Nephron progenitor cell (in vitro differentiated cells): ENCODE measurements at regions not wholly inside any gene's neighbourhood (a gene's known extent, or its start where the extent isn't known, plus 50 kb on each side); places are given as distances from the start of the nearest gene placed in this dataset.
A peak's percentile ranks its signal among the peaks of the same experiment; 100 is the strongest.
"Not testable (repeated sequence)": the region's sequence is repeated elsewhere in the genome, so short reads cannot be mapped to it uniquely, and the experiment has no call there.

Experiments
- DNase-seq: peaks from one replicate; pipeline ENCODE4 v3.0.0; 2021
- H3K27ac Mint-ChIP-seq: 2 replicates; pipeline ENCODE4 v1.8.0; 2021; ENCODE audit warnings: mild to moderate bottlenecking, moderate library complexity, mixed read lengths
- H3K27me3 Mint-ChIP-seq: 2 replicates; pipeline ENCODE4 v1.8.0; 2021; ENCODE audit warnings: mild to moderate bottlenecking, low read depth, mixed read lengths; ENCODE audit not compliant: poor library complexity
- H3K36me3 Mint-ChIP-seq: 2 replicates; pipeline ENCODE4 v1.8.0; 2021; ENCODE audit warnings: low read depth, mixed read lengths
- H3K4me1 Mint-ChIP-seq: 2 replicates; pipeline ENCODE4 v1.8.0; 2021; ENCODE audit warnings: mixed read lengths
- H3K4me3 Mint-ChIP-seq: 2 replicates; pipeline ENCODE4 v1.8.0; 2021; ENCODE audit warnings: mild to moderate bottlenecking, moderate library complexity, mixed read lengths
- H3K9me3 Mint-ChIP-seq: 2 replicates; pipeline ENCODE4 v1.8.0; 2021; ENCODE audit warnings: mild to moderate bottlenecking, moderate library complexity, mixed read lengths
- CTCF ChIP-seq: fragments of 200-600 bp; sonication (generic); IDR thresholded peaks from 2 replicates; pipeline ENCODE4 v1.5.0; 2021; ENCODE audit warnings: antibody characterized with exemption

DNA sequence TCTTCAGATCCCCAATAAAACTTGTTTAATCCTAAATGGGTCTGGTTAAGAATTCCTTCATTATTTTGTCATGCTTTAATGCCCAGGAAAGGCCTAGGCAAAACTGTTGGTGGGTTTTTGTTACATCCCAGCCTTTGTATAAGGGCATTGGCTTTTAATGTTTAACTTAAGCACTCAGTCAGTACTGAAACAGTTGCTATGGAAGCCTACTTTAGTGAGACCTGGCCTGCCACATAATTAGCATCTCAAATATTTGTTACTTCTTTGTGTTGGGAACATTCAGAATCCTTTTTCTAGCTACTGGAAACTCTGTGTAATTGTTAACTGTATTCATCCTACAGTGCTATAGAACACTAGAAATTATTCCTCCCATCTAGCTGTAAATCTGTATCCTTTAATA is 369.6 kb upstream of the ATP10A start:
- H3K4me3 Mint-ChIP-seq = no peak overlapping the region
- H3K36me3 Mint-ChIP-seq = no peaks in the 10 kb centered on the region
- TF ChIP-seq CTCF = no peak
- no peak overlapping the region for H3K27ac Mint-ChIP-seq
- no peaks in the 10 kb centered on the region for H3K9me3 Mint-ChIP-seq
- peaks cover 32% of the 10 kb centered on the region for H3K27me3 Mint-ChIP-seq
- H3K4me1 Mint-ChIP-seq = peaks cover 15% of the 10 kb centered on the region
- DNase-seq = no peak

DNA sequence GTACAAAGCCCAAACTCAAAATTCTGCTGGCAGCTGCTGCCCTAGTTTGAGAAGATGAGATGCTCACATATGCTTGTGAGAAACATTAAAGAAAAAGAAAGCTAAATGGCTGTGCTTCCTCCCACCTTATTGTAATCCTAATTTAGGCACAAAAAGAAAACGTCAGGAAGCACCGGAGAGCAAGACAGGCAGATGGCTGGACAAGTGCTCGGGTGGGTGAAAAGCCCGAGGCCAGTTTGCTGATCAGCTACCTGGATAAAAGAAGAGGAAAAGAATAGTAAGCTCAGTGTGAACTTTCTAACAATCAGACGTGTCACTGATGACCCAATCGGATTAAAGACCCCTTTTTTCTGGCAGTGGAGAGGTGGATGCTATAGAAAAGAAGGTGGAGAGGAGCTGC is 368.0 kb upstream of the ATP10A start:
- no peak overlapping the region for H3K4me3 Mint-ChIP-seq
- peaks cover 15% of the 10 kb centered on the region for H3K4me1 Mint-ChIP-seq
- TF ChIP-seq CTCF = no peak
- no peaks in the 10 kb centered on the region for H3K36me3 Mint-ChIP-seq
- H3K27me3 Mint-ChIP-seq = peaks cover 27% of the 10 kb centered on the region
- peak overlapping the region; percentile 4 for H3K27ac Mint-ChIP-seq
- DNase-seq = no peak
- H3K9me3 Mint-ChIP-seq = no peaks in the 10 kb centered on the region

- DNase-seq = no peak
- Mint-ChIP-seq H3K27me3 (peaks cover 10% of the 10 kb centered on the region), H3K9me3 (no peaks in the 10 kb centered on the region), H3K4me3 (no peak overlapping the region), H3K36me3 (no peaks in the 10 kb centered on the region), H3K4me1 (no peaks in the 10 kb centered on the region), H3K27ac (no peak overlapping the region)
- no peak for TF ChIP-seq CTCF
Observed at GRCh38 chr15:26224266-26224665, 361.1 kb upstream of the ATP10A start.

GRCh38 chr15:26223720-26224119 is 360.6 kb upstream of the ATP10A start:
- no peak for TF ChIP-seq CTCF
- DNase-seq = no peak
- H3K27me3 Mint-ChIP-seq = peaks cover 10% of the 10 kb centered on the region
- no peaks in the 10 kb centered on the region for H3K4me1 Mint-ChIP-seq
- H3K9me3 Mint-ChIP-seq = no peaks in the 10 kb centered on the region
- no peak overlapping the region for H3K4me3 Mint-ChIP-seq
- no peak overlapping the region for H3K27ac Mint-ChIP-seq
- no peaks in the 10 kb centered on the region for H3K36me3 Mint-ChIP-seq

GRCh38 chr15:26222781-26223180 is 359.7 kb upstream of the ATP10A start:
- TF ChIP-seq CTCF = no peak
- peaks cover 5% of the 10 kb centered on the region for H3K4me1 Mint-ChIP-seq
- H3K27ac Mint-ChIP-seq = no peak overlapping the region
- no peak for DNase-seq
- no peak overlapping the region for H3K4me3 Mint-ChIP-seq
- no peaks in the 10 kb centered on the region for H3K36me3 Mint-ChIP-seq
- no peaks in the 10 kb centered on the region for H3K9me3 Mint-ChIP-seq
- H3K27me3 Mint-ChIP-seq = peaks cover 7% of the 10 kb centered on the region

GRCh38 chr15:26217043-26217442 is 353.9 kb upstream of the ATP10A start:
- not testable (repeated sequence) for H3K36me3 Mint-ChIP-seq, DNase-seq, H3K9me3 Mint-ChIP-seq, H3K4me3 Mint-ChIP-seq, H3K4me1 Mint-ChIP-seq, H3K27ac Mint-ChIP-seq
- H3K27me3 Mint-ChIP-seq = peaks cover 14% of the 10 kb centered on the region

DNA sequence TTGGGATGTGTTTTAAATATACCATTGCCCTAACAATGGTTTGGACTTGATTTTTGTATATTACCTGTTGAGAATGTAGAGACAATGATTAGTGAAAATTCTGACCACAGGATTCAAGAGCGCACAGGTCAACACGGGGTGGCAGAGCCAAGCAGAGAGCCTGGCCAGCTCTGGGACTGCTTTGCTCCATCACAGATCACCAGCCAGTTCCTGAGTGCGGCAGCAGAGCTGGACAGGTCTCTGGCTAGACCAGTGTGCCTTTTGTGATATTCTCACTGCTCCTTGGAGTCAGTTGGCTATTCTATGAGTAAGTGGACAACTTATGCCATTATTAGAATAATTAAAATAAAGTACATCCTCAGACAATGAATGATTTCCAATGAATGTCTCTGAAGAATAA is 351.2 kb upstream of the ATP10A start:
- Mint-ChIP-seq H3K36me3 (no peaks in the 10 kb centered on the region), H3K4me3 (no peak overlapping the region), H3K9me3 (no peaks in the 10 kb centered on the region), H3K27ac (no peak overlapping the region), H3K4me1 (peaks cover 5% of the 10 kb centered on the region), H3K27me3 (peaks cover 10% of the 10 kb centered on the region)
- DNase-seq = no peak
- TF ChIP-seq CTCF = no peak
